LHCN-M2 (cell line): ENCODE measurements at regions not wholly inside any gene's neighbourhood (a gene's known extent, or its start where the extent isn't known, plus 50 kb on each side); places are given as distances from the start of the nearest gene placed in this dataset.
A peak's percentile ranks its signal among the peaks of the same experiment; 100 is the strongest.
"Not testable (repeated sequence)": the region's sequence is repeated elsewhere in the genome, so short reads cannot be mapped to it uniquely, and the experiment has no call there.

Experiments used
- DNase-seq: peaks from one replicate; pipeline ENCODE4 v3.0.0-alpha.2; 2012; ENCODE audit warnings: low read depth

DNA sequence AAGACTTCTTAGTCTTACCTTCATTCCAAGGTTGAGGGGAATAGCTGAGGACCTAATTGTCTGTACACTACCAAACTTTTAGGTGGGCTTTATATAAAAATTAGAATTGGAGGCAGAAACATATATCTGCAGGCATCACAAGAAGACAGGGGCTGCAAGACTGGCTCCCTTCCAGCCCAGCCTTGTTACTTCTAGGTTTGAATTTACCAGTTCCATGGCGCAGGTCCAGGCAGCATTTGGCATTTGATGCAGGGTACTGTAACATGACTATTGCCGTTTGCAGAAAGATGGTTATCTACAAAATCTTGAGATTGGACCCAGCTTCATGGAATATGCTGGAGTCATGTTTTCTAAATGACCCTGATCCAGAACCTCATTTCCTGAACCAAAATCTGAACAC, 105.4 kb upstream of the RHOBTB1 start:
- no peak for DNase-seq

DNA sequence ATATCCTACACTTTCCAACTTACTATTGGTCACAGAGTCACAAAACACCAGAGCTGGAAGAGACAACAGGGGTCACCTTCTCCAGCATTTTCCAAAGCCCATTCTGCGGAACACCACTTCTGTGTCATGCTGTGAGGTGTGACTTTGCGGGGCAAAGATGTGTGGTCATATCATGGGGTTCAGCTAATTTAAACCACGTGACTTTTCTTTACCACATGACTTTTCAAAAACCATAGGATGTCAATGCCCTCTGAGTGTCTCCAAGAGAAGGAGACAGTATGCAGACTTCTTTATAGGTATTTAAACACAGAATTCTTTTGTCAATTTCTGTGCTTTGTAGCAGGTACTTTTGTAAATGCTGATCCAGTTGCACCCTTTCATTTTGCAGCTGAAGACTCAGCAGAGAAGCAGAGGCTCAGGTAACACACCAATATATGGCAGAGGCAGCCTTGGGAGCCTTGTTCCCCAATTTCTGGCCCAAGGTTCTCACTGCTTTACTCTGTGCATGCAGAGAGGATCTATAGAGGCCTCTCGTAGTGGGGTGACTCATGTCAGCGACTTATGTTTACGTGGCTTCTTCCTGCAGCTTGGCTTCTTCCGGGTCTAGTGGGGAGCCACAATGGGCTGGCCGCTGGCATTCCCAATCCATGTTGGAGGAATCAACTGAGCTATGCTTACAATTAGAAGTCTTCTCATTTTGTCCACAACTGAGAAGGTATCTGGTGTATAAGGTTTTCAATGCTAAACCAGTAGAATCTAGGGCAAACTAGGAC, 104.0 kb upstream of the RHOBTB1 start:
- no peak for DNase-seq

DNA sequence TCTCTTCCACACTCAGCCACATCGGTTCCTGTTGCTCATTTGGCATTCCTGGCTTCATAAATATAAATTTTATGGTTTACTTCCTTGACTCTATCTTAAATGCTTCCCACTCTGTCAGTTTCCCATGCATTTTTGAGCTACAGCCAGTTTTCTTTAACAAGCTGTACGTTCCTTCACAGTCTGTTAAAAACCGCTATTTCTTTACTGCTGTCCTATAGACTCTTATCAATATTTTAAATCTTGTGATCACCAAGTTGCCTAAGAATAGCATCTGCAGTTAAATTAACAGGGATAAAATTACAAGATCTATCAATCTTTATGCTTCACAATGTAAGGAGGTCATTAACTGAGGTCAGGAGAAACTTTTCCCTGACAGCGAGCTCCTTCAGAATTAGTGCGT, 103.1 kb upstream of the RHOBTB1 start:
- DNase-seq: no peak

DNA sequence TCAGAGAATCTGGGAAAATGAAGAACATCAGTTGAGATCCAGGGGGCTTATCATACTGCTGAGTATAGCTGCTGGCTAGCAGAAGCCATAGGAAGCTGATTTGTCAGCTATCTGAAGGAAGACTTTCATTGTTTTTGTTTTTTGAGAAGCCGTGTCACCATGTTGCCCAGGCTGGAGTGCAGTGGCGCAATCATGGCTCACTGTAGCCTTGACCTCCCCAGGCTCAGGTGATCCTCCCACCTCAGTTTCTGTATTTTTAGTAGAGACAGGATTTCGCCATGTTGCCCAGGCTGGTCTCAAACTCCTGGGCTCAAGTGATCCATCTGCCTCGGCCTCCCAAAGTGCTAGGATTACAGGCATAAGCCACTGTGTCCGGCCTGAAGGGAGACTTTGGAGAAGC, 101.5 kb upstream of the RHOBTB1 start:
- not testable (repeated sequence) for DNase-seq

DNA sequence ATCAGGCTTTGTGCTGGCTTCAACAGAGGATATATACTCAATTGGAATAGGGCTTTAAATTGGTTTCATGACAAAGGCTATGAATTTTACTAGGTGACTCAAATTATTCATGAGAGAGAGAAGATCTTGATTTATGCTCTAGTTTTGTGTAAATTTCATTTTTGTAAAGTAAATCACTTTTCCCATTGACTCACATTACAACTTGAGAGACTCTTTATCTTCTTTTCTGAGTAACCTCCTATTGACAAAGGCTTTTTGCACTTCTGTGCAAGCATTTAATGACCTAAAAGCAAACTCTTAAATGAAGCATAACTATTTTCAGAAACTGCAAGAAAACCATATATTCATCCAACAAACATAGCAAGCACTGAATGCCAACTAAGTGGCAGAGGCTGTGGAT, 98.5 kb upstream of the RHOBTB1 start:
- no peak for DNase-seq

DNA sequence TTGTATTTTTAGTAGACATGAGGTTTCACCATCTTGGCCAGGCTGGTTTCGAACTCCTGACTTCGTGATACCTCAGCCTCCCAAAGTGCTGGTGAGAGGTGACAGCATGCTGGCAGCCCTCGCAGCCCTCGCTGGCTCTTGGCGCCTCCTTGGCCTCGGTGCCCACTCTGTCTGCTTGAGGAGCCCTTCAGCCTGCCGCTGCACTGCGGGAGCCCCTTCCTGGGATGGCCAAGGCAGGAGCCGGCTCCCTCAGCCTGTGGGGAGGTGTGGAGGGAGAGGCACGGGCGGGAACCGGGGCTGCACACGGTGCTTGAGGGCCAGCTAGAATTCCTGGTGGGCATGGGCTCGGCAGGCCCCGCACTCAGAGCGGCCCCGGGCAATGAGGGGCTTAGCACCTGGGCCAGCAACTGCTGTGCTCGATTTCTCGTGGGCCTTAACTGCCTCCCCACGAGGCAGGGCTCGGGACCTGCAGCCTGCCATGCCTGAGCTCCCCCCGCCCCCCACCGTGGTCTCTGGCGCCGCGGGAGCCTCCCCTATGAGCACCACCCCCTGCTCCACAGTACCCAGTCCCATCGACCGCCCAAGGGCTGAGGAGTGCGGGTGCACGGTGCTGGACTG, 96.5 kb upstream of the RHOBTB1 start:
- DNase-seq: no peak

DNA sequence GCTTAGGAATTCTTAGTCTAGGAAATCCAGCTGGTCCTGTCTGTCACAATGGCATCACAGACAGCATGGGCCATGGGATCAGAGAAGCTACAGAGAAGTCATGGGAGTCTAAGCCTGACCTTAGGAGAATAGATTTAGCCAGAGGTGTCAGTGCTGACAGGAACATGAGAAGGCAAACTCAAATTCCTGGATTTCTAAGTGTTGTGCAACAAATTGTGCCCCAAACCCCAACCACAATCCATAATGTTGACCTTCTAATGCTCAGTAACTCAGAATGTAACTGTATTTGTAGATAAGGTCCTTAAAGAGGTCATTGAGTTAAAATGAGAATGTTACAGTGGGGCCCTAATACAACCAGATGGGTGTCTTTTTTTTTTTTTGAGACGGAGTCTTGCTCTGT, 95.9 kb upstream of the RHOBTB1 start:
- DNase-seq: peak; percentile 2

DNA sequence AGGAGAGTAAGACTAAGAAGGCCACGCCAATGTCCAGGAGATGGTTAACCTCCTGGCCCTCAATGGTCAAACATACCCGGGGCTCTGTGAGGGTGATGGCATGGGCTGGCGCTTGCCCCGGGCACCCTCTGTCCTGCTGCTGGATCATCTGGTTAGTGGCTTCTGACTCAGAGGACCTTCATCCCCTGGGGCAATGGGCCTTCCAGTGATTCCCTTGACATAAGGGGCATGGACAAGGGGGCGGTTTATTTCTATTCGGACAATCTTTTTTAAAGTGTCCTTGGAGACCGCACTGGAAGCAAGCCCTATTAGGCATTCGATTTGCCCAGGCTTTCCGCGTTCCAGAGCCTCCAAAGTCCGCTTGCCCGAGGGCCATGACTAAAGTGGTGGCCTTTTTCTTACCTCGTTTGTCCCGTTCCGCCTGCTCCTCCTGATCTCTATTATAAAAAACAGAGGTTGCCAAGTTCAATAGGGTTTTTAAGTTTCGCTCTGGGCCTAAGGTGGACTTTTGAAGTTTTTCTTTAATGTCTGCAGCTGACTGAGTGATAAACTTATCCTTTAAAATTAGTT, 93.4 kb upstream of the RHOBTB1 start:
- DNase-seq: not testable (repeated sequence)

DNA sequence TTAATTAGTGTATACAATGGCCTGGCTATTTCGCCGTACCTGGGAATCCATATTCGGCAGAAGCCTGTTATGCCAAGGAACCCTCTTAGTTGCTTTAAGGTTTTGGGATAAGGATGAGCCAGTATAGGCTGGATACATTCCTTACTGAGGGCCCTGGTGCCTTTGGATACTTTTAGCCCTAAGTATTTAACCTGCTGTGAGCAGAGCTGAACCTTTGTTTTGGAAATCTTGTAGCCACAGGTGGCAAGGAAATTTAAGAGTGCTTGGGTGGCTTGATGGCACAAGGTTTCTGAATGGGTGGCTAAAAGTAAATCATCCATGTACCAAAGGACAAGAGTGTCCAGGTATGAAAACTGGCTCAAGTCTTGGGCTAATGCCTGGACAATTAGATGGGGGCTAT, 92.2 kb upstream of the RHOBTB1 start:
- not testable (repeated sequence) for DNase-seq

DNA sequence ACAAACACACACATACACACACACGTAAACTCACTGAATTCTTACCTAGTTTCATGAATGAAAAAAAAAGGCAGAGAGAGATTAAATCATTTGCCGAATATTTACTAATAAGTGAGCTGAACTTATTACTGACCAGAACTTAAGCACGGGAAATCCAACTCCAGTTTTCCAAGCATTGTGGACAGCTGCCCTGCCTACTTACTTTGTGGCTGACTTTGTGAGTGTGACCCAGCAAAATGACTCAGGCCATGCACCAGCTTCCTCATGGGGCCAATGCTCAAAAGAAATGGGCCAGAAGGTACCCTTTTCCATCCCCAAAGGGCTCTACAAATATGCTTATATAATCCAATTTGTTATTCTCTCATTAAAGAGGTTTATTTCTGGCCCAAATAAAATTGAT, 87.4 kb upstream of the RHOBTB1 start:
- DNase-seq: peak; percentile 44

DNA sequence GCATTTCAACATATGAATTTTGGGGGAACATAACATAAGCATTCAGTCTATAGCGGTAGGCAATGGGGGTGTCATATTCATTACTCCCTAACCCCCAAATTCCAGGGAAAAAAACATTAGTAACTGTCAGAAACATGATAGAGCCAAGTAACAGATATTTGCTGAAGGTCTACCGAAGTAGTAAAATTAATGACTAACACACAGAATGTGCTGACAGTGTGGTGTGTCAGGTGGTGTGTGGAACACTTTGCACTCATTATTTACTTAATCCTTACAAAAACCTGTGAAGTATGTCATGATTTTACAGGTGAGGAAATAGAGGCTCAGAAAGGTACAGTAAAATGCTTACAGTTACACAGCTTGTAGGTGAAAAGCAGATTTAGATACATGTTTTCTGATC, 85.4 kb upstream of the RHOBTB1 start:
- no peak for DNase-seq

DNA sequence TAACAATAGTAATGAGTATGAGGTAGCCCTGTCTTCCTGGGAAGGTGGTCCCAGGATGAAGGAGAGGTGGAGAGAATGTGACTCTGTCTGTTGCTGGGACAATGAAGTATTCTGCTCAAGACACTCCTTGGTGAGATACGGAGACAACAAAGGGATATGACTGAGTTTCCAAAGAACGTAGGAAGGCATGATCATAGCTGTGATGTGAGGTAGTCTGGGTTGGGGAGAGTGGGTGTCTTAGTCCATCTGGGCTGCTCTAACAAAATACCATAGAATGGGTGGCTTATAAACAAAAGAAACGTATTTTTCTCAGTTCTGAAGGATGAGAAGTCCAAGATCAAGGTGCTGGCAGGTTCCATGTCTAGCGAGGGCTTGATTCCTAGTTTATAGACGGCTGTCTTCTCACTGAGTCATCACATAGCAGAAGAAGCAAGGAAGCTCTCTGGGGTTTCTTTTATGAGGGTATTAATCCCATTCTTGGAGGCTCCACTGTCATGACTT, 84.9 kb upstream of the RHOBTB1 start:
- peak; percentile 29 for DNase-seq

DNA sequence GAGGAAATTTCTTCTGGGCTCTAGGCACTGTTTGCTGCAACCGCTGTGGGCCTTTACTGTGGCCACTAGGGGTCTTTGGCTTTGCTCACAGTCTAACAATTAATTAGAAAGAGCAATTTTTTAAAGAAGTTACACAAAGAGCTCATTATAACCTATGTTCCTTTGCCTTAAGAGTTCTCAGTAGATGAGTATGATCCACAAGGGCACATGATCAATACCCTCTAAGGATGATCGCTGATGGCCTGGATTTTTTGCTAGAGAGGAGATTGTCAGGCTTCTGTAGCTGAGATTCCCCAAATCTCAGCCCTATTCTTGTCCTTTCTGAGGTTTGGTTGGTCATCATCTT, 80.8 kb upstream of the RHOBTB1 start:
- DNase-seq: peak; percentile 21

DNA sequence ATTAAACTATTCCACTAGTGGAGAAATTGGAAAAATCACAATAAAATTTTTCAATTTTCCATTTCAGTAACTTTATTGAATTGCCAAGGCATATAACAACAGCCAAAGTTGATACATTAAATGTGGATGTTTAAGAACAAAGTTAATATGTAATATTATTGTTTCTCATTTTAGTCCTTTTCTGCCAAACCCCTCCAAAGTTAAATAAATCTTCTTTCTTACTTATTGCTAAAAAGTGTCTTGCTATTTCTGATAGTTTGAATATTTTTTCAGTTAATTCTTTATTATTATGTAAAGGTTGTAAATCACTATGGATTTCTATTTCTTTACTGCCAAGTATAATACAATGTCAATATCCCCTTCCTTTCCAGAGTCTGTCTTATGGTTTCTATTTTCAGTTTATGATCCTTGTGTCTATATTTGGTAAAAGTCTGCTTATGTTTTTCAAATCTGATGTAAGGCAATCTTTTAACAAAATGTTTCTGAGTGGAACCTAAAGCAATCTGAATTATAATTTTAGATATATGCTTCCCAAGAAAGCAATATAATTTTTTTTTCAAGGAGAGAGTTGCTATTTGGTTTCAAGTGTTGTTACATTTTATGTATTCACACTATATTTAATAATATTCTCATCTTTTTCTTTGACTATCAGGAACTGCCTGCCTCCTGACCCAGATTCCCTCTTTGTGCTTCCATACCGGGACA, 80.3 kb upstream of the RHOBTB1 start:
- DNase-seq: no peak

DNA sequence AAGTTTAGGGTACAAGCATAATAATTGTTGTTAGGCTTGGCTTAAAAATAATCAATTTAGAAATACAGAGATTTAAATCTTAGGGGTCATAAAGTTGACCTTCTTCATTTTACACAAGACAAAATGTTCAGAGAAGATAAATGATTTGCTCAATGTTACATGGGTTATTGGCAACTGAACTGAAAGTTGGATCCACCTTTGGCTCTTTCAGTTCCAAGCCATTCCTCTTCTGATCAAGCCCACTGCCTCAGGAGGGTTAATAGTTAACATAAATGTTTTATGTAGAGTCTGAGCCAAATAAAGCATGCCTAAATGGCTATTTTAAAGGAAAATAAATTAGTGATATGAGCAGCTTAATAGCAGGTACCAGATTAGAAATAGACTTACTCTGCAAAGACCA, 79.1 kb upstream of the RHOBTB1 start:
- no peak for DNase-seq

DNA sequence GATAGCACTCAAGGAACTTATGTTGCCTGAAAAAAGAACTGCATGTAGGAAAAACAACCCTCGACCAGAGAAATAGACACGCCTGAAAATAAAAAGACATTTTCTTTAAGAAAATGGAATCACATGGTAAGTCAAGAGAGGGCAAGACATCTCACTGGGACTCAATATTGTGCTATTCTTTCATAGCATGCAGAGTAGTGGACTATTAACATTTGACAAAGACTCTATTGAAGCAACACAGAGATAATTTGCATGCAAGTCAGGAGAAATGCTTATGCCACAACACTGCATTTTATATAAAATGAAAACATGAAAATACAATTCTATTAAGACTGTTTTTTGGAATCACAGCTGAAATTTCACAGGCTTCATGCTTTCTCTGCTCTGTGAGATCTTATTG, 77.9 kb upstream of the RHOBTB1 start:
- DNase-seq: no peak

DNA sequence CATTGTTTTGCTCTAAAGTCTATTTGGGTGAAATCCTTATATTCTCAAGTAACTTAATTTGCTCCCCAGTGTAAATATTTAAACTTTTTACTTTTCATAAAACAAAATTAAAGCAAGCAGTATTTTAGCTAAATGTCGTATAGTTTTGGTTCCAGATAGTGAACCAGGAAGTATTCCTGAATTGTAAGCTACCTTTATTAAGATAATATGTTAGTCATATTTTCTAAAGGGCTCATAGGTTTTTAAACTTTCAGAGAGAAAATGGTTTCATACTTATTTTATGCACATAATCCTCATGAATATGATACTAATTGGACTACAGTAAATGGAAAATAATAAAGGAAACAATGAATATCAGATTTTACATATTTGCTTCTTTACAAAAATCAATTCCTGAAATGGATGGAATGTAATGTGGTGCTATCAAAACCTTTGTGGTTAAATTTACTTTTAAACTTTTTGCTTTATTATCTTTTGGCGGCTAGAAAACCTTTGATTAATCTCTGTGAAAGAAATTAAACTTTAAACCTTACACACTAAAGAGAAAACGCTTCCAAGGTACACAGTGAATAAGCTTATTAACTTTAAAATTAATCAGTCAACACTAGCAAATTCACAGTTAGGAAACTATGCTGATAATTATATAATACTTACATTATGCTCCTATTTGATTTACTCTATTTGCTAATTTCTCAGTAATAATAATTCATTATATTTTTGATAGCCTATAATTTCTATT, 76.6 kb upstream of the RHOBTB1 start:
- no peak for DNase-seq

DNA sequence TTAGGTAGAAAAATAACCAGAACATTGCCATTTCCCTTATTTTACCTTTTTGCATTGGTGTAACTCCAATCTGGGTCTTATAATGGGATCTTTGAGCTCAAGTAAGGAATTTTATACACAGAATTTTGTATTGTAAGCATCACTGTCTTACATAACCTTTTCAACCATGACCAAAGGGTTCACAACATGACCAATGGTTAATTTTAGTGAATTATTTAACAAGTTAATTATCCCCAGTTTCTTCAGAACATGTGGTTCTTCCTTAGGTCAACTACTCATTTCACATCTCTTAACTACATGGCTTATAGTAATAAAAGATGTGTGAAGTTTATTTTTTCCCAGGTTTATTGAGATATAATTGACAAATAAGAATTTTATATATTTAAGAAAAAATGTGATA, 74.2 kb upstream of the RHOBTB1 start:
- no peak for DNase-seq

DNA sequence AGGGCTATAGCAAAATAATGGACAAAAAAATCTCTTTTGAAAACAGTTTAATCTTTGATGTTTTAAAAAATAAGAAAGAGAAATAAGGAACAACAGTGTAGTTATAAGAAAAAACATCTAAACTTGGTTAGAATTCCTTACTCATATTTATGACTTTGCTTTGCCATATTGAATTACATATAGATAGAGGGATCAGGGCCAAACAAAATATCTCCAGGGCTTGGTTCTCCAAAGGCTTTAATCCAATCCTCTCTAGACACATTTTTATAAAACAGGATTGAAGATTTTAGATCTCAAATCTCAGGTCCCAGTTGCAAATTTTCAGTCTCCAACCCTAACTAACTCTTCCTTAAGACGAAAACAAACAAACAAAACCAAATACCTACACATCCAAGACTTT, 72.6 kb upstream of the RHOBTB1 start:
- DNase-seq: no peak

DNA sequence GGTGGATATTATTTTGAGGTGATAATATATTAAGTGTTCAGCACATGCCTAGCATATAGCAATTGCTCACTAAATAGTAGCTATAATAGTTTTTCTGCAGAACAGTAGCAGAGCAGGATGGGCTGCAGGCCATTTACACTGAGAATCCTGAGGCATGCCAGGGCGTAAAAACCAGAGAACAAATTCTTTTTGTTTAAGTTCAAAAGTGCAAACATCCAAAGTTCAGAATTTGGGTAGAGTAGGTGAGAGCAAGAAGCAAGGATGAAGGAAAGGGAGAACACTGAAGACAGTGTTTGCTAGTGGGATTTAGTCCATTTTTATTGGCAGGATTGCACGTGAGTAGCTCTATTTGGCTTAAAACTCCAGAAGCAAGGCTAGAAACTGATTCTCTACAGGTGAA, 72.0 kb upstream of the RHOBTB1 start:
- no peak for DNase-seq

DNA sequence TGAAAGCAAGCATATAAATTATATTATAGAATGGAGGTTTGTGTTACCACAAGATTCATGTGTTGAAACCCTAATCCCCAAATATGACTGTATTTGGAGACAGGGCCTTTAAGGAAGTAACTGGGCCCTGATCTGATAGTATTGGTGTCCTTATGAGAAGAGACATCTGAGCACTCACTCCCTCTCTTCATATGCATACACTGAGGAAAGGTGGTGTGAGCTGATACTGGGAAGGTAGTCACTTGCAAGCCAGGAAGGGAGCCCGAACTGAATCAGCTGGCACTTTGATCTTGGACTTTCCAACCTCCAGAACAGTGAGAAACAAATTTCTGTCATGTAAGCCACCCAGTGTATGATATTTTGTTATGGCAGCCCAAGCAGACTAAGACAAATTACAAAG, 66.9 kb upstream of the RHOBTB1 start:
- no peak for DNase-seq

DNA sequence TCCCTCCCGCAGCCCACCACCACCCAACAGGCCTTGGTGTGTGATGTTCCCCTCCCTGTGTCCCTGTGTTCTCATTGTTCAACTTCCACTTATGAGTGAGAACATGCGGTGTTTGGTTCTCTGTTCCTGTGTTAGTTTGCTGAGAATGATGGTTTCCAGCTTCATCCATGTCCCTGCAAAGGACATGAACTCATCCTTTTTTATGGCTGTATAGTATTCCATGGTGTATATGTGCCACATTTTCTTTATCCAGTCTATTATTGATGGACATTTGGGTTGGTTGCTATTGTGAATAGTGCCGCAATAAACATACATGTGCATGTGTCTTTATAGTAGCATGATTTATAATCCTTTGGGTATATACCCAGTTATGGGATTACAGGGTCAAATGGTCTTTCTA, 59.1 kb upstream of the RHOBTB1 start:
- DNase-seq: not testable (repeated sequence)
